GM18870 (cell line): ENCODE measurements at regions not wholly inside any gene's neighbourhood (a gene's known extent, or its start where the extent isn't known, plus 50 kb on each side); places are given as distances from the start of the nearest gene placed in this dataset.
"Not testable (repeated sequence)": the region's sequence is repeated elsewhere in the genome, so short reads cannot be mapped to it uniquely, and the experiment has no call there.

Experiments used
- ATAC-seq: cut with Tn5 transposase; IDR thresholded peaks from one replicate; pipeline ENCODE4 v1.9.1; 2021; ENCODE audit warnings: moderate library complexity; ENCODE audit not compliant: unreplicated experiment

DNA sequence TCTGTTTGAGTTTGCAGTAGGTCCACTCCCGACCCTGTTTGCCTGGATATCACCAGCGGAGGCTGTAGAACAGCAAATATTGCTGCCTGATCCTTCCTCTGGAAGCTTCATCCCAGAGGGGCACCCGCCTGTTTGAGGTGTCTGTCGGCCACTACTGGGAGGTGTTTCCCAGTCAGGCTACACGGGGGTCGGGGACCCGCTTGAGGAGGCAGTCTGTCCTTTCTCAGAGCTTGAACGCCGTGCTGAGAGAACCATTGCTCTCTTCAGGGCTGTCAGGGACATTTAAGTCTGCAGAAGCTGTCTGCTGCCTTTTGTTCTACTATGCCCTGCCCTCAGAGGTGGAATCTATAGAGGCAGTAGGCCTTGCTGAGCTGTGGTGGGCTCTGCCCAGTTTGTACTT, 422.3 kb downstream of the CCDC85A start:
- ATAC-seq = not testable (repeated sequence)

GRCh38 chr2:56613254-56613653, 429.5 kb downstream of the CCDC85A start:
- no peak for ATAC-seq

DNA sequence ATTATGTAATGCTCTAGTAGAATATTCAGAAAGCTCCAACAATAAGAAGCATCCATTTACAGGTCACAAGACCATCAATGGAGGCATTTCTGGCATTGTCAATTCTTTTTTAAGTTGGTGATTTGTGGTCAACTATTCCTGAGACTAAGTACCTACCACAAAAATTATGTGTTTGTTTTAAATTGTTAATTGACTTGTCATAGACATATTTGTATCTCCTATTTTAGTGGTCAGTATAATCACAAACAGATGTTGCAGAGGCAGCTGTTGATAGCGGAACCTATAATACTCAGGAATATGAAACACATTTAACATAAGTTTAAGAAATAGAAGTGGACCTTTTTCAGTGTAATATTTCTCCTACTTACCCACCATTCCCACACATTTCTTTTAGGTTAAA, 430.1 kb downstream of the CCDC85A start:
- no peak for ATAC-seq

DNA sequence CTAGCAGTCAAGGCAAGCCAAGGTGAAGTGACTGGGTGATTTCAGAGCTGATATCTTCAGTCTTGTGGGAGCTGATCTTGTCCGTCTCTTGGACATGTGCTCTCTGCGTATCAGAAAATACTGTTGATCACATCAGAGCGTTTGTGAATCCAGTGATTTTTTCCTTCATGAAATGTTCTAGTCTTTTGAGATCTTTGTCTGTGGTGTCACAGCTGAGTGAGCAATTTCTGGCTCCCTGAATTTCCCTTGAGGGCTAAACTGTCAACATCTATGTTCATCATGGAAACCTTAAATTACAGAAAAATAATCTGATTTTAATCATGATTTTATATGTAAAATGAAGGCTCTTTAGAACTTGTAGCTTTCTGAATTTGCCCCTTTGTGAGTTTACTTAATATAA, 432.0 kb downstream of the CCDC85A start:
- ATAC-seq = no peak

GRCh38 chr2:56624181-56624580, 440.4 kb downstream of the CCDC85A start:
- ATAC-seq = no peak

GRCh38 chr2:56626927-56627326, 443.1 kb downstream of the CCDC85A start:
- no peak for ATAC-seq

DNA sequence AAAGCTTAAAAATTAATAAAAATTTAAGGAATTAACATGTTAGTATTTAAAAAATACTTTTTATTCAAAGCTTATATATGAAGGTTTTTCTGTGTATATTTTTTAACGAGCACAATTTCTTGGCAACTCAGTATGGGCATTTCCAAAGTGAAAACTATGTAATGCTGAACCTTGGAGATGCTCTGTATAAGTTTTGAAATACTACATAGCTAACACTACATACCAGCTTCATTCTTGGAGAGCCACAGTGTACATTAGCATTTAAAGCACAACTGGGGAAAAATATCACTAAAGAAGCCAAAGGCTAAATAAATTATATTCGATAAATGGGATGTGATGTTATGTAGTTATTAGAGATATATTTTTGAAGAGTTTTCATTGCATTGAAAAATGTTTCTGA, 446.5 kb downstream of the CCDC85A start:
- no peak for ATAC-seq

- ATAC-seq = no peak
Observed at GRCh38 chr2:56647997-56648396, 464.2 kb downstream of the CCDC85A start.

- no peak for ATAC-seq
Observed at GRCh38 chr2:56648802-56649201, 465.0 kb downstream of the CCDC85A start.

GRCh38 chr2:56654936-56655335, 471.1 kb downstream of the CCDC85A start:
- no peak for ATAC-seq

- no peak for ATAC-seq
Observed at GRCh38 chr2:56656826-56657225, 473.0 kb downstream of the CCDC85A start.

DNA sequence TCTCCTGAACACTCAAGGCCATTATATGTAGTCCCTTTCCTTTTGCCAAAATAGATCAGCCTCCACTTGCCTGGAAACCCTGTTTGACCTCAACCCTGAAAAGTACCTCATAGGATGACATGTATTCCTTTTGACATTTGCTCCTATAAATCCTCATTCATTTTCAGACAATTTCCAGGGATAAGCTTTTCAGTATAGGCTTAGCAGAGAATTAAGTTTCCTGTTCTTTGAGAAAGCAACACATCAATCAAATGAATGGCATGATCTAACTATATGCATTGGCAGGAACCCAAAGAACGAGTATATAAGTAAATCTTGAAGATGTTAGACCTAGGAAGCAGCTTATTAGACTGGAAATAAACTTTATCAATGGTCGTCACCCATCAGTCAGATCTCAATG, 483.0 kb downstream of the CCDC85A start:
- ATAC-seq = no peak

DNA sequence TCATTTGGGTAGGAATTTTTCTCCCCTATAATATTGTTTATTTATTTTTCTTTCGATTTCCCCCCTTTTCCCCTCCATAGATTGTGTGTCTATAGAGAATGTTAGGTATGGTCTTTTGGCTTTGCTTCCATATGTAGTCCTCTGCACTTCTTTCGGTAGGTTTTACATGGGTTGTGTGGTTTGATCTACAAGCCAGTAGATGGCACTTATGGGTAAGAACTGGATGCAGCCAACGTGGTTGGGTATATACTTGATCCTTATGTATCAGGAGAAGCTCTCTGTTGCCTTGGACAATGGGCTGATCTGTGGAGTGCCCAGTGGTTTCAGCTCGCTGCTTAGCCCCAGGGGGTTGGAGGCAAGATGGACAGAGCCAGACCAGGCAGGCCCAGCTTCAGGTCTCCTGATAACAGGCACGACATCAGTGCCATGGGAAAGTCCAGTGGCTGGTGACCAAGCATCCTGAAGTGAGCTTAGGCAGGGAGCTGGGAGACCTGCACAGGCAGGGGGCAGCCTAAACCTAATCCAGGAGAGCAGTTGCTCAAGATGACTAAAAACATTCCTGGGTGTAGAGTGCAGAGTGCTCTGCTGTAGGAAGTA, 488.3 kb downstream of the CCDC85A start:
- no peak for ATAC-seq

- no peak for ATAC-seq
Observed at GRCh38 chr2:56674084-56674483, 490.3 kb downstream of the CCDC85A start.

GRCh38 chr2:56676966-56677365, 493.2 kb downstream of the CCDC85A start:
- no peak for ATAC-seq

- ATAC-seq = no peak
Observed at GRCh38 chr2:56680971-56681631, 497.3 kb downstream of the CCDC85A start.

- no peak for ATAC-seq
Observed at GRCh38 chr2:56681659-56682396, 498.0 kb downstream of the CCDC85A start.

GRCh38 chr2:56682397-56682760, 498.6 kb downstream of the CCDC85A start:
- ATAC-seq = no peak

DNA sequence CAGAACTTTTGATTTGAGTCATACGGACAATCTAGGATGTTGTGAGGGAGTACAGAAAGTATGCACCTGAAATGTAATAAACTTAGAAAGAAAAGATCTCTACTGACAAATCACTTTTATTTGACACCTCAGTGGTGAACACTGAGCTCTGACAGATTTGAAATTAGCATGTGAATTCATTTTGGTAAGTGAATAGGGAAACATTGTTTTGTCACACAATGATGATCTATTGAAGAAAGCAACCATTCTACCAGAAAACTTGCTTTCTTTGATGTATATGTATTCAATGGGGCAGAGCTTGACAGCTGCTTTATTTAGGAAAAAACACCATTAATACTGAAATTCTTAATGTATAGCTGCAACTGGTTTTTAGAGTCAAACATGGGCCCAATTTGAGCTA, 500.5 kb downstream of the CCDC85A start:
- ATAC-seq = no peak

- no peak for ATAC-seq
Observed at GRCh38 chr2:56685205-56685604, 501.4 kb downstream of the CCDC85A start.

GRCh38 chr2:56687169-56687568, 503.4 kb downstream of the CCDC85A start:
- ATAC-seq = no peak

DNA sequence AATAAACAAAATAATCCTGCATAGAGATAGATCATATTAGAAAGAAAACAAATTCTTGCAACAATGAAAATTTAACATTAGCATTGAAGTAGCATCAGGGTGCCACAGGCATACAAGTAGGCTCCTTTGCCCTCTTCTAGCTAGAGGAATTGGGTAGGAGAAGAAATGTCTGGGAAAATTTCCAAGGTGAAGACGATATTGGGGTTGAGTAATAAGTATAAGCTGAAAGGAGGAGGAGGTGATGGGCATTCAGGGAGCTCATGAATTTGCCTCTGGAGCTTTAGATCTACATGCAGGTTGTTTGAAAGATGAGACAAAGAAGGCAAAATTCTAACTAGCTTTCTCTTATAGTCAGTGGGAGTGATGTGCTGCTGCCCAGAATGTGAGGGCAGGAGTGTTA, 504.9 kb downstream of the CCDC85A start:
- ATAC-seq = no peak
